GM12878 (cell line): ENCODE measurements at regions not wholly inside any gene's neighbourhood (a gene's known extent, or its start where the extent isn't known, plus 50 kb on each side); places are given as distances from the start of the nearest gene placed in this dataset.

Experiments used
- ATAC-seq: fragments of 200-7000 bp; cut with Tn5 transposase; 3 replicates; pipeline ENCODE4 v1.9.1; 2020; ENCODE audit warnings: mild to moderate bottlenecking, moderate library complexity
- BruUV-seq: library from RNA; stranded (reverse); fragments of 400-500 nt; replicated peaks from 2 replicates; lab custom pipeline; 2021; lab: Mats Ljungman, UMichigan
- CTCF ChIA-PET: fragments of 300-600 bp; sonication (Branson Sonifier 250); formaldehyde crosslinking; extraction: SDS; loops from one replicate; lab custom pipeline; 2021; ENCODE audit warnings: inconsistent platforms; lab: Yijun Ruan, JAX
- POLR2A ChIA-PET: fragments of 350-600 bp; formaldehyde crosslinking; extraction: SDS; loops from one replicate; lab custom pipeline; 2021; ENCODE audit warnings: inconsistent platforms; lab: Charles Lee
- RAD21 ChIA-PET: fragments of 300-600 bp; sonication (Branson Sonifier 250); formaldehyde crosslinking; loops from one replicate; lab custom pipeline; 2023; ENCODE audit warnings: antibody characterized with exemption; ENCODE audit not compliant: unreplicated experiment; lab: Charles Lee
- SMC1A ChIA-PET: fragments of 300-600 bp; sonication (Branson Sonifier 250); formaldehyde crosslinking; loops from one replicate; lab custom pipeline; 2023; ENCODE audit not compliant: unreplicated experiment, uncharacterized antibody; lab: Charles Lee
- DNase-seq: peaks from one replicate; pipeline ENCODE4 v3.0.0-alpha.2; 2011; ENCODE audit warnings: low read depth, low spot score
- FAIRE-seq: peaks from 3 replicates; lab custom pipeline; 2011; peaks lifted over from hg19 to GRCh38; lab: Jason Lieb, UNC
- H2AFZ ChIP-seq: 2 replicates; pipeline ENCODE4 v1.6.0; 2011; ENCODE audit warnings: low read depth, low read length, control low read depth; ENCODE audit not compliant: control insufficient read depth
- H3K27ac ChIP-seq: 2 replicates; pipeline ENCODE4 v1.5.1; 2011; ENCODE audit warnings: control low read depth; ENCODE audit not compliant: control insufficient read depth, insufficient read depth
- H3K27me3 ChIP-seq, 2 experiments: replicated peaks in 1 of 2; 2 replicates each; pipeline versions ENCODE4 v1.6.0 to v1.6.1; 2011; ENCODE audit warnings: low read length in 1 of 2; ENCODE audit not compliant: control insufficient read depth in 2 of 2, insufficient read depth in 2 of 2
- H3K36me3 ChIP-seq, 2 experiments: 2 replicates each; pipeline ENCODE4 v1.5.1; 2011; ENCODE audit warnings: low read length in 1 of 2; ENCODE audit not compliant: control insufficient read depth in 2 of 2, insufficient read depth in 2 of 2
- H3K4me1 ChIP-seq: 2 replicates; pipeline ENCODE4 v1.6.1; 2011; ENCODE audit warnings: mild to moderate bottlenecking, low read length, moderate library complexity, mixed read lengths; ENCODE audit not compliant: control insufficient read depth, insufficient read depth
- H3K4me2 ChIP-seq: 2 replicates; pipeline ENCODE4 v1.6.0; 2011; ENCODE audit warnings: control low read depth; ENCODE audit not compliant: control insufficient read depth, insufficient read depth
- H3K4me3 ChIP-seq: fragments of 200-600 bp; sonication (generic); 2 replicates; pipeline ENCODE4 v1.5.1; 2016
- H3K79me2 ChIP-seq: 2 replicates; pipeline ENCODE4 v1.6.0; 2011; ENCODE audit warnings: low read length; ENCODE audit not compliant: control insufficient read depth, insufficient read depth
- H3K9ac ChIP-seq: 2 replicates; pipeline ENCODE4 v1.8.0; 2011; ENCODE audit warnings: low read length, control low read depth, mixed read lengths; ENCODE audit not compliant: control insufficient read depth, insufficient read depth
- H3K9me3 ChIP-seq: replicated peaks from 3 replicates; pipeline ENCODE4 v1.5.1; 2011; ENCODE audit warnings: mild to moderate bottlenecking, low read length; ENCODE audit not compliant: control insufficient read depth, insufficient read depth
- H4K20me1 ChIP-seq: 2 replicates; pipeline ENCODE4 v1.6.0; 2011; ENCODE audit not compliant: control insufficient read depth, insufficient read depth
- CEBPB ChIP-seq, 2 experiments: fragments of 150-350 bp in 1 of 2; IDR thresholded peaks; 2 replicates each; pipeline ENCODE4 v1.6.1; 2012 to 2014; ENCODE audit warnings: low read depth in 2 of 2, low read length in 2 of 2, borderline replicate concordance in 1 of 2, inconsistent platforms in 1 of 2
- CHD1 ChIP-seq: IDR thresholded peaks from 2 replicates; pipeline ENCODE4 v1.6.1; 2012; ENCODE audit warnings: low read depth, low read length, improper control_type of control experiment
- IKZF1 ChIP-seq: fragments of 450-650 bp; conservative IDR thresholded peaks from 2 replicates; pipeline ENCODE4 v1.6.1; 2017; ENCODE audit warnings: antibody characterized with exemption, mild to moderate bottlenecking
- RAD21 ChIP-seq: IDR thresholded peaks from 2 replicates; pipeline ENCODE4 v1.6.1; 2011; ENCODE audit warnings: mild to moderate bottlenecking, low read depth, low read length, moderate library complexity; ENCODE audit not compliant: insufficient read depth
- RBBP5 ChIP-seq: fragments of 200-600 bp; sonication (generic); conservative IDR thresholded peaks from 2 replicates; pipeline ENCODE4 v1.6.1; 2016
- SMAD1 ChIP-seq: fragments of 450-650 bp; IDR thresholded peaks from 2 replicates; pipeline ENCODE4 v1.6.1; 2018; ENCODE audit warnings: mild to moderate bottlenecking, low read depth; ENCODE audit not compliant: partially characterized antibody
- WGBS: methylation state at CpG from one replicate; pipeline ENCODE4 v1.1.6; 2016; ENCODE audit warnings: low lambda C conversion rate; ENCODE audit not compliant: insufficient replicate concordance, insufficient coverage; ENCODE audit errors: missing lambda C conversion rate; 5-methylcytosine and 5-hydroxymethylcytosine counted together
- in situ Hi-C: fragments of 300-500 bp; cut with MboI; formaldehyde crosslinking; loops from 9 replicates; pipeline ENCODE4 v1.14.3; 2018; ENCODE audit warnings: mixed read lengths
- intact Hi-C: fragments of 100-400 bp; cut with micrococcal nuclease; formaldehyde crosslinking; loops from one replicate; pipeline ENCODE4 v1.14.2; 2022; ENCODE audit not compliant: unreplicated experiment
- TF ChIP-seq, protein P1 (sequence below): fragments of 450-650 bp; IDR thresholded peaks from 2 replicates; pipeline ENCODE4 v1.6.1; 2017; ENCODE audit warnings: mild to moderate bottlenecking

DNA sequence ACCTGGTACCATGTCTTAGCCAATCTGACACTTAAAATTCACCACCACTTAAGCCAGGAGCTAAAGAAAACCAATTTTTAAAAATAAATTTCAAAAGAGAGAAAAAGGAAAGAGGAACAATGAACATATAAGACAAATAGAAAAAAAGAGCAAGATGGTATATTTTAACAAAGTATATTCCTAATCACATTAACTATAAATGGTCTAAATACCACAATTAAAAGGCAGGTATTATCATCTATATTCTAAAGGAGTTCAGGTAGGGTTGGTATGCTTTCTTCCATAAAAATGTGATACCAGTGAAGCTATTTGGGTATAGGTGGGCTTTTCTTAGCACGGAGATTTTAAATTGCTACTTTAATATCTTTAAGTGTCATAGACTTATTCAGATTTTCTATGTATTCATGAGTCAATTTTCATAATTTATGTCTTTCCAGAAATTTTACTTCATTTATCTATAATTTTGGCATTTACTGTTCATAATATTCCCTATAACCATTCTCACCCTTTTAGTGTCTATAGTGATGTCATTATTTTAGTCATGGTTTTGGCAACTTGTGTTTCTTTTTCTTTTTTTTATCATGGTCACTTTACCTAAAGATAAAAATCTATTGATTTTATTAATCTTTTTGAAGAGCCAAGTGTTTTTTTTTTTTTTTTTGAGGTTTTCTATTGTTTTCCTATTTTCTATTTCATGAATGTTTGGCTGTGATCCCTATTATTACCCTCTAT is 56.5 kb upstream of the IGLL5 start:
- H3K9ac ChIP-seq: no peak overlapping the region
- no peaks in the 10 kb centered on the region for H4K20me1 ChIP-seq
- FAIRE-seq (no peak), DNase-seq (no peak), ATAC-seq (no peak)
- ChIA-PET CTCF (interaction anchor here (0.8 to 3.3 kb wide), 5 partner anchors 17 to 129 kb away, joined by 3 to 13 read pairs (median 4); no protein-coding TSS in a partner anchor), RAD21 (no interaction called here), POLR2A (no interaction called here), SMC1A (interaction anchor here (1.2 kb wide), 2 partner anchors 11 to 17 kb away, joined by 3 to 4 read pairs; no protein-coding TSS in a partner anchor)
- intact Hi-C loops: no loop called here
- H3K27ac ChIP-seq: no peak overlapping the region
- BruUV-seq: no TSS peak
- no peaks in the 10 kb centered on the region for H3K4me1 ChIP-seq
- in situ Hi-C loops: no loop called here
- 35% methylated on average over 1 of the region's 1 CpG for WGBS
- no peak overlapping the region for H3K4me3 ChIP-seq
- no peaks in the 10 kb centered on the region for H3K27me3 ChIP-seq
- H3K79me2 ChIP-seq: no peaks in the 10 kb centered on the region
- TF ChIP-seq CHD1: no peak
- TF ChIP-seq CEBPB (IDR thresholded peaks at IDR 0.05; ENCODE audit: borderline replicate concordance in 1 of 2, low read depth in 2 of 2, low read length in 2 of 2): no peak
- TF ChIP-seq SMAD1: no peak
- TF ChIP-seq, protein P1, sequence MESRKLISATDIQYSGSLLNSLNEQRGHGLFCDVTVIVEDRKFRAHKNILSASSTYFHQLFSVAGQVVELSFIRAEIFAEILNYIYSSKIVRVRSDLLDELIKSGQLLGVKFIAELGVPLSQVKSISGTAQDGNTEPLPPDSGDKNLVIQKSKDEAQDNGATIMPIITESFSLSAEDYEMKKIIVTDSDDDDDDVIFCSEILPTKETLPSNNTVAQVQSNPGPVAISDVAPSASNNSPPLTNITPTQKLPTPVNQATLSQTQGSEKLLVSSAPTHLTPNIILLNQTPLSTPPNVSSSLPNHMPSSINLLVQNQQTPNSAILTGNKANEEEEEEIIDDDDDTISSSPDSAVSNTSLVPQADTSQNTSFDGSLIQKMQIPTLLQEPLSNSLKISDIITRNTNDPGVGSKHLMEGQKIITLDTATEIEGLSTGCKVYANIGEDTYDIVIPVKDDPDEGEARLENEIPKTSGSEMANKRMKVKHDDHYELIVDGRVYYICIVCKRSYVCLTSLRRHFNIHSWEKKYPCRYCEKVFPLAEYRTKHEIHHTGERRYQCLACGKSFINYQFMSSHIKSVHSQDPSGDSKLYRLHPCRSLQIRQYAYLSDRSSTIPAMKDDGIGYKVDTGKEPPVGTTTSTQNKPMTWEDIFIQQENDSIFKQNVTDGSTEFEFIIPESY: no peak
- no peak for TF ChIP-seq RBBP5
- no peak for TF ChIP-seq IKZF1
- TF ChIP-seq RAD21: no peak
- H3K9me3 ChIP-seq: no peaks in the 10 kb centered on the region; the same call in 2 of the 3 replicates
- H2AFZ ChIP-seq: no peak overlapping the region
- no peak overlapping the region for H3K4me2 ChIP-seq
- no peaks in the 10 kb centered on the region for H3K36me3 ChIP-seq
